Breast epithelium (tissue), 4 donors: ENCODE measurements at regions not wholly inside any gene's neighbourhood (a gene's known extent, or its start where the extent isn't known, plus 50 kb on each side); places are given as distances from the start of the nearest gene placed in this dataset.

Source experiments
- DNase-seq, 2 donors: peaks; one replicate each; pipeline ENCODE4 v3.0.0-alpha.2; 2019; ENCODE audit warnings: low spot score in 2 of 2
- H3K27ac ChIP-seq, 2 donors: fragments of 200-600 bp; sonication (generic) in 1 of 2; one replicate each; pipeline ENCODE4 v1.5.1; 2016 to 2019; ENCODE audit warnings: mild to moderate bottlenecking in 1 of 2
- H3K27me3 ChIP-seq, 2 donors: fragments of 200-600 bp; sonication (generic) in 1 of 2; one replicate each; pipeline versions ENCODE4 v1.5.1 to v1.6.0; 2017 to 2019; ENCODE audit warnings: control low read depth in 1 of 2, mild to moderate bottlenecking in 1 of 2
- H3K36me3 ChIP-seq: fragments of 200-600 bp; one replicate; pipeline ENCODE4 v1.5.1; 2019
- H3K4me1 ChIP-seq, 2 donors: fragments of 200-600 bp; sonication (generic); one replicate each; pipeline ENCODE4 v1.5.1; 2016 to 2019; ENCODE audit warnings: control low read depth in 1 of 2
- H3K4me3 ChIP-seq, 3 donors: fragments of 200-600 bp; sonication (generic); 1 replicate in 2 of 3; 2 replicates in 1 of 3; pipeline ENCODE4 v1.5.1; 2016 to 2019; ENCODE audit warnings: mild to moderate bottlenecking in 3 of 3, moderate library complexity in 2 of 3
- H3K9me3 ChIP-seq, 2 donors: fragments of 200-600 bp; sonication (generic) in 1 of 2; one replicate each; pipeline ENCODE4 v1.5.1; 2016 to 2019; ENCODE audit warnings: control low read depth in 1 of 2
- POLR2A ChIP-seq: fragments of 450-650 bp; IDR thresholded peaks from one replicate; pipeline ENCODE4 v1.6.1; 2016; ENCODE audit warnings: antibody characterized with exemption, mild to moderate bottlenecking, moderate library complexity
- POLR2AphosphoS5 ChIP-seq, 3 donors: sonication (generic); formaldehyde crosslinking; IDR thresholded peaks; one replicate each; pipeline ENCODE4 v1.6.1; 2017; ENCODE audit warnings: antibody characterized with exemption in 3 of 3
- intact Hi-C: fragments of 100-400 bp; cut with DNase I; formaldehyde crosslinking; loops from one replicate; pipeline ENCODE4 v1.15.1; 2023; ENCODE audit warnings: low total_unique reads
- TF ChIP-seq, protein P1 (sequence below), 3 donors: fragments of 450-650 bp; IDR thresholded peaks; one replicate each; pipeline ENCODE4 v1.5.1; 2016 to 2017; ENCODE audit warnings: antibody characterized with exemption in 3 of 3, mild to moderate bottlenecking in 3 of 3, moderate library complexity in 3 of 3

DNA sequence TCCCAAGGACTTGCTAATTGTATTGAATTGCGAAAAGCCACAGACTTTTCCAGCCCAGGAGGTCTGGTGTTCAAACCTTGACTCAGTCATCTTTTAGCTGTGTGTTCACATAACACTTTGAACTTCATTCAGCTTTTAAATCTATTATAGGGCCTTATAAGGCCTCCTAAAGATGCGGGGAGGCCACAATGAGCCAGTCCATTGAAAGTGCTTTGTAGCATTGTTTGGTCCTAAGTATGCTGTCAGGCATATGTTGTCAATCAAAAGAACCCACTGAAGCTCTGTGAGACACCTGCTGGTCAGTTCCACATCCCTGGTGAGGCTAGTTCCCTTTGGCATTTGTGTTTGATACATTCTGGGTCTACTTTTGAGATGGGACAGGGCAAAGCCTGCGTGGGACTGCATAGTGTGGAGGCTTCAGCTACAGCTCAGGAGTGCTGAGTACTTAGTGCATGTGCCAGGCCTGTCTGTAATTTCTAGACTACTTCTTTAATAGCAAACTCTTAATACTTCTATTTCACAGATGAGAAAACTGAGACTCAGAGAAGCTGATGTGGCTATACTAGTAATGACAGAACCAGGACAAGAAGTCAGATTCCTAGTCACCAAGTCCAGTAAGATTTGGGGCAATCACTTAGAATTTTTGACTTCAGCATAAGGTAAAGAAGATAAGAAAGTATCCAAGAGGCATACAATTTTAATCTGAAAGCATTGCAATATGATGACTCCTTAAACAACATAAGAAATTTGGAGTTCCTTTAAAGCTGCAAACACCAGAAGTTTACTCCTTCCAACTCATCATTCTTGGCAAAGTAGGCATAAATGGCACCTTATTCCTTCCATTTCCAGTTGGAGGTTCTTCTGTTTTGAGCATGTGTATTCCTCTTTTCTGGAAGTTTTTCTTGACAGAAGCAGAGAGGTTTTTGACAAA, 213.0 kb downstream of the PDCD6IP start:
- Histone ChIP-seq H3K27me3 (no peaks in the 10 kb centered on the region), H3K4me1 (no peaks in the 10 kb centered on the region), H3K36me3 (no peaks in the 10 kb centered on the region), H3K9me3 (no peaks in the 10 kb centered on the region), H3K4me3 (no peak overlapping the region), H3K27ac (no peak overlapping the region)
- TF ChIP-seq POLR2A (no peak), POLR2AphosphoS5 (IDR thresholded peaks at IDR 0.05) (no peak)
- TF ChIP-seq, protein P1, sequence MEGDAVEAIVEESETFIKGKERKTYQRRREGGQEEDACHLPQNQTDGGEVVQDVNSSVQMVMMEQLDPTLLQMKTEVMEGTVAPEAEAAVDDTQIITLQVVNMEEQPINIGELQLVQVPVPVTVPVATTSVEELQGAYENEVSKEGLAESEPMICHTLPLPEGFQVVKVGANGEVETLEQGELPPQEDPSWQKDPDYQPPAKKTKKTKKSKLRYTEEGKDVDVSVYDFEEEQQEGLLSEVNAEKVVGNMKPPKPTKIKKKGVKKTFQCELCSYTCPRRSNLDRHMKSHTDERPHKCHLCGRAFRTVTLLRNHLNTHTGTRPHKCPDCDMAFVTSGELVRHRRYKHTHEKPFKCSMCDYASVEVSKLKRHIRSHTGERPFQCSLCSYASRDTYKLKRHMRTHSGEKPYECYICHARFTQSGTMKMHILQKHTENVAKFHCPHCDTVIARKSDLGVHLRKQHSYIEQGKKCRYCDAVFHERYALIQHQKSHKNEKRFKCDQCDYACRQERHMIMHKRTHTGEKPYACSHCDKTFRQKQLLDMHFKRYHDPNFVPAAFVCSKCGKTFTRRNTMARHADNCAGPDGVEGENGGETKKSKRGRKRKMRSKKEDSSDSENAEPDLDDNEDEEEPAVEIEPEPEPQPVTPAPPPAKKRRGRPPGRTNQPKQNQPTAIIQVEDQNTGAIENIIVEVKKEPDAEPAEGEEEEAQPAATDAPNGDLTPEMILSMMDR (IDR thresholded peaks at IDR 0.05) = no peak
- intact Hi-C loops = no loop called here
- no peak for DNase-seq

GRCh38 chr3:34012102-34012461, 213.7 kb downstream of the PDCD6IP start:
- intact Hi-C loops = no loop called here

DNA sequence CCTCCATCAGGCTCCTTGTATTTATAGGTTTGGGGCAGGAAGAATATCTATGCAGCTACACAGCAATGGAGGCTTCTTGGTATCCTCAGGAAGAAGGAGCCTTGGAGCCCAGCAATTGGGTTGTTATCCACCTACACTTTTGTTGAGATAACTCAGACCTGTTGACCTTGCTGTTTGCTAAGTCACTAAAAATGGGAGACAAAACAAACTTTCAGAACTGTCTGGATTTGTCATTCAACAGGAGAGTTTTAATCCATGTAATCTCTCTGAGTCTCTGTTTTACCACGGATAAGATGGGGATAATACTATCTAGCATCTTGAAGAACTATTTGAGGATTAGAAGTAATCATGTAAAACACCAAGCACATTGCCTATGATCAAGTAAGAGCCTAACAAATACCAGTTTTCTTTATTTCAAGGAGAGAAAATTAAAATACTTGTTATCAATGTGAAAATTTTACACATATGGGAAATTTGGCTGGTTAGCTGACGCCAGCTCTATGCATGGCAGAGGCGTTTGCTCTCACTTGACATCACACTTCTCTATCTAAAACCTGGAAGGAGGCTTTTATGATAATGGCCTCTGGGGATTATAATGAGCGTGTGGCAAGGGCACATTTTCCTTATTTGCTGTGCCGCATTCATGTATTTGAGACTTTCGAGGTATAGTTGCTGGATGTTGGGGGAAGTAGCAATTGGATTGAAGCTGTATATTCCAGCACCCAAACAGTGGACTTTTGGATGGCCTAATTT, 215.6 kb downstream of the PDCD6IP start:
- no peak for DNase-seq
- TF ChIP-seq, protein P1 (IDR thresholded peaks at IDR 0.05) = no peak
- TF ChIP-seq POLR2AphosphoS5 (IDR thresholded peaks at IDR 0.05) = no peak
- no peak for TF ChIP-seq POLR2A

More at GRCh38 chr3:34012102-34012461, 213.7 kb downstream of the PDCD6IP start:
- Histone ChIP-seq H3K4me1 (no peaks in the 10 kb centered on the region), H3K36me3 (no peaks in the 10 kb centered on the region), H3K27me3 (no peaks in the 10 kb centered on the region), H3K9me3 (no peaks in the 10 kb centered on the region), H3K27ac (no peak overlapping the region), H3K4me3 (no peak overlapping the region)
- TF ChIP-seq POLR2AphosphoS5 (IDR thresholded peaks at IDR 0.05) (no peak), POLR2A (no peak)
- TF ChIP-seq, protein P1 (IDR thresholded peaks at IDR 0.05) = no peak
- no peak for DNase-seq

DNA sequence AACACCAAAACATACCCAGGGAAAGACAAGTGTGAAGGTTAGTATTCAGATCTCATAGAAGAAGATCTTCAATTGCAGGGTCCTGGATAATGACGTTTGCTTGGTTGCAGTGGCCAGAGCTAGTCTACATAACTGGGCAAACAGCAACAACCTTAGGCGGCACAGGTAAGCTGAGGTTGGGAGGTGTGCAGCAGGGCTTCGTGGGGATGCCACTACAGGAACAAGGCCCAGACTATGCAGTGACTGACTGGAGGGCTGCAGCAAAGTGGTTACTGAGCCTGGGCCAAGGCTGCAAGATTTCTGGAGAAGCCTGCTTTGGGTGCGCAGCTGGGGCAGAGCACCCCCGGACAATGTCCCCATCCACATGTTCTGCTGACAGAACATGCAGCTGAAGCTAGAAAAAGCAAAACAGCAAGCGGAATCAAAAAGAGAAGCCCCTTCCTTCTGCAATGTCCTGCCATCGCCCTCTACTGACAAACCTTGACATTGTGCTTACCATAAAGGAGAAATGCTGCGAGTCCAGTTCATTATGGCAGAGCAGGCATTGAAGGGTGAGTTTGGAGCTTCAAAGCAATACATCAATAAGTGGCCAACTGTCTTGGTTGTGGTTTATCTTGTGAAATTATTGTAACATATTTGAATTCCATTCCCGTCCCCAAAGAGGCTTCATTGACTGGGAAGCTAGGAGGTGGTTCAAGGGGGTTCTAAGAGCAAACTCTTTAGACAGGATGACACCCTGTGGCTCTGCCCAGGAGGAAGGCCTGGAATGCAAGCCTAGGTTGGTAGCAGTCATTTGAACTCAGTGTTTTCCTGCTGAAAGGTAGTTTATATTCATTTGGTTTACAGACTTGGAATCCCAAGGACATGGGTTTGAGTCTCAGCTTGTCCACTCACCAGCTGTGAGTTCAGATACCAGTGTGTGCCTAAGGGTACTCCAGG, 217.0 kb downstream of the PDCD6IP start:
- Histone ChIP-seq H3K9me3 (no peaks in the 10 kb centered on the region), H3K4me1 (no peaks in the 10 kb centered on the region), H3K27ac (no peak overlapping the region), H3K27me3 (no peaks in the 10 kb centered on the region), H3K4me3 (no peak overlapping the region), H3K36me3 (no peaks in the 10 kb centered on the region)
- DNase-seq = no peak
- TF ChIP-seq POLR2AphosphoS5 (IDR thresholded peaks at IDR 0.05) (no peak), POLR2A (no peak)
- TF ChIP-seq, protein P1 (IDR thresholded peaks at IDR 0.05) = no peak
- intact Hi-C loops = no loop called here

More for the DNA sequence above, 215.6 kb downstream of the PDCD6IP start:
- Histone ChIP-seq H3K4me3 (no peak overlapping the region), H3K36me3 (no peaks in the 10 kb centered on the region), H3K9me3 (no peaks in the 10 kb centered on the region), H3K27ac (no peak overlapping the region), H3K27me3 (no peaks in the 10 kb centered on the region), H3K4me1 (no peaks in the 10 kb centered on the region)
- intact Hi-C loops = no loop called here
